HG03025 (cell line): ENCODE measurements at regions not wholly inside any gene's neighbourhood (a gene's known extent, or its start where the extent isn't known, plus 50 kb on each side); places are given as distances from the start of the nearest gene placed in this dataset.

Experiments used
- ATAC-seq: cut with Tn5 transposase; IDR thresholded peaks from one replicate; pipeline ENCODE4 v1.9.1; 2021; ENCODE audit warnings: mild to moderate bottlenecking, moderate library complexity; ENCODE audit not compliant: unreplicated experiment, low FRiP score

DNA sequence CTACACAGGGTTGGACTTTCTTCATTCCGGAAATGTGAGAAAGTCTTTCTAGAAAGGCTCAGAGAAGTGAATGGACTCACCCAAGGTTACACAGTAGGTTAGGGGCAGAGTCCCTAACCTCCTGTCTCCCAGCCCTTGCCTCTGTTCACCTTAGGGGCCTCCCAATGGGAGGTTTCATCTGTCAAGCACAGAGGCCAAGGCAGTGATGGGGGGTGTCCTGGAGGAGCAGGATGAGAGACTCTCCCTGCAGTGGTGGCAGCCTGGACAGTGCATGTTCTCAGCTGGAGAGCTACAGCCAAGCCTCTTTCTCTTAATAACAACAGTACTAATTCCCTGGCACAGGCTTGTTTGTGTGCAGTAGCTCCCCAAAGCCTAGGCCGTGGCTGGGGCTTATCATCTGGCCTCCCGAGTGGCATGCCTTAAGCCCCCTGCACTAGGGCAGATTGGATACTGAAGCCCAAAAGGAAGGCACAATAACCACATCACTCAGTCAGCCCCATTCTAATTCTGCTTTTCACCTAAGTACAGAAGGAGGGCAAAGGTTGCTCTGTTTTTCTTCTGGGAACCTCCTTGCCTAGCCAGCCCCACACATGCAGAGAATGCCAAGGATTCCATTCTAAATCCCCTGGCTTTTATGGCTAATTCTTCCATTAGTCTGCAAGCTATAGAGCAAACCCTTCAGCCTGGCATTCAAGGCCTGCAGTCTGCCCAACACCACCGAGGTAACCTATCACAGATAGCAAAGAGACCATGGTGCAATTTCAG lies 50.2 kb upstream of the XPA start:
- no peak for ATAC-seq

DNA sequence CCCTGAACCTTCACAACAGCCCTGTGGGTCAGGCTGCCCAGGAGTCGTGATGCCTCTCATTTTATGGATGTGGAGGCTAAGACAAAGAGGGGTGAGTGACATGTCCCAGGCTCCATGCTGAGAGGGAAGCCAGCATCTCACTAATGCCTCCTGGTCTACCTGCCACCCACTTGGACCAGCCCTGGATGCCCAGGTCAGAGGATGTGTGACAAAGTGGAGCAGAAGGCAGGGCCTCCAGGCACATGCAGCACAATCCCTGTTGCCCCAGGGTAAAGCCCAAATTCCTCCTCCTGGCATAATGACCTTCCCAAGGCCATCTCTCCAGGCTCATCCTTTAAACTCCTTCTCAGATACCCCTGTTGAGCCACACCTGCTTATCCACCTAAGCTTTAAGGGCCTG lies 51.4 kb upstream of the XPA start:
- ATAC-seq: no peak

DNA sequence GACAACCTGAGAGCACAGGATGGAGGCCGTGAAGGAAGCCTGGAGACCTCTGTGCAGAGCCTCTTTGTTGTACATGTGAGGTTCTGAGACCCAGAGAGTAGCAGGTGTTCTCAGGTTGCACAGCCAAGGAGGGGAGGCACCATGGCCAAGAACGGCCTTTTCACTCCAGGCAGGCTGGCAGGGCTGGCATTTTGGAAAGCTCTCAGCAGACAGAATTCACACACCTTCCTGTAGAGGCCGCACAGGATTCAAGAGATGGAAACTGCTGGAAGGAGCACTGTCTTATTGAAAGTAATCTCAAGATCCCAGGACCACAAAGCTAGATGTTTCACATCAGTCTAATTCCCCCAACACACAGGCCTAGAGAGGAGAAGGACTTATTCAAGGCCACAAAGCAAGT lies 52.8 kb upstream of the XPA start:
- ATAC-seq: no peak

DNA sequence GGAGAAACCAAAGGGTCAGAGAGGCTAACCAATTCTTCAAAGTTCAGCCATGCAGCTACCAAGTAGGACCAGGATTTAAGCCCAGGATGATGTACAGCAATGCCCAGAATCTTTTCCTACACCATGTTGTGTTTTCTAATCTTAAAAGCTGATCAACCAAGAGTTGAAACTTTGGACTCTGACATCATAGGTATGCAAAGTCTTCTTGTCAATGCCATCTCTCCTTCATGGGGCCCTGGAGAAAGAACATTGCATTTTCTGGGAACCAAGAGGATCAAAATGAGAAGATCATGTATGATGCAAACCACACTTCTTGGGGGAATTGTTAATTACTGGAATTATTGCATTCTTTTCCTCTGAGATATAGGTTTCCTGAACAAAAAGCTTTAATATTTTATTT lies 54.4 kb upstream of the XPA start:
- no peak for ATAC-seq

DNA sequence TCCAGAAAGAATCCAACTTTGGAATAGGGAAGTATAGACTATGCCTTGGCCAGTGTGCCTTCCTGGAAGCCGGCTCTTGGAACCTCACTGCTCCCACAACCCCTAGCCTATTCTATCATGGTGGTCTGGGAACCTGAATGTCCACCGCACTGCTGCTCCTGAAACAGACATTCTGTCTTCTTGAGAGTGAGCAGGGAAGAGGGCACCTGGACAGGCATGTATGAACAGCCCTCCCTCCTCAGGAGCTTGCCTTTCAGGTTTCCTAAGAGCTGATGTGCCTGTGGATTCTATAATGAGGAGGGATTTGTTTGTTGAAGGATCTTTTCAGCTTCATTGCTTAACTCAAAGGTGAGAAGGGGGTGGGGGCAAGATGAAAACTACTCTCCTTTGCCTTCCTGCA lies 55.1 kb upstream of the XPA start:
- no peak for ATAC-seq

DNA sequence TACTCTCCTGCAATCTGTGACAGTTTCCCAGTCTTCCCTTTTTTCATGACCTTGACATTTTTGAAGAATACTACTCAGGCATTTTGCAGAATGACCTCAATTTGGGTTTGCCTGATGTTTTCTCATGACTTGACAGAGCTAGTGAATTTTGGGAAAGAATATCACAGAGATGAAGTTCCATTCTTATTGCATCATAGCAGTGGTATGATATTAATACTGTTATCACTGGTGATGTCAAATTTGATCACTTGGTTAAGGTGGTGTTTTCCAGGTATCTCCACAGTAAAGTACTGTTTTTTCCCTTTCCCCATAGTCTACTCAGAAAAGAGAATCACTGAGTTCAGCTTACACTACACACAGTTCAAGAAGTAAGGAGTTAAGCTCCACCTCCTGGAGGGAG lies 56.2 kb upstream of the XPA start:
- ATAC-seq: no peak

DNA sequence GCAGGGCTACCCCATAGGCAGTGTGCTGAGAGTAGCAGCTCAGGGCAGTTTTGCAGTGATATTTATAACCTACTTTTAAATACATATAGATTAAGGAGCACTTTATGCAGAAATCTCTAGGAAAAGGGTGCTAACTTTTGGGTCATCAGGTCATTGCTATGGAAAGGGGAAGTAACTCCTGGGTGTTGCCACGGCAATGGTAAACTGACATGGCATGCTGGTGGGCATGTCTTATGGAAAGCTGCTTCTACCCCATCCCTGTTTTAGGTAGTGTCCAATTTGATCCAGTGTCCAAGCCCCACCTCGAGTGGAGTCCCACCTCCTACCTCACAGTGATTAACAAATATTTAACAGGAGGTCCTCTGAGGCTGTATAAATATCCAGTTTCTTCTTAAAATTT lies 56.8 kb upstream of the XPA start:
- ATAC-seq: no peak

DNA sequence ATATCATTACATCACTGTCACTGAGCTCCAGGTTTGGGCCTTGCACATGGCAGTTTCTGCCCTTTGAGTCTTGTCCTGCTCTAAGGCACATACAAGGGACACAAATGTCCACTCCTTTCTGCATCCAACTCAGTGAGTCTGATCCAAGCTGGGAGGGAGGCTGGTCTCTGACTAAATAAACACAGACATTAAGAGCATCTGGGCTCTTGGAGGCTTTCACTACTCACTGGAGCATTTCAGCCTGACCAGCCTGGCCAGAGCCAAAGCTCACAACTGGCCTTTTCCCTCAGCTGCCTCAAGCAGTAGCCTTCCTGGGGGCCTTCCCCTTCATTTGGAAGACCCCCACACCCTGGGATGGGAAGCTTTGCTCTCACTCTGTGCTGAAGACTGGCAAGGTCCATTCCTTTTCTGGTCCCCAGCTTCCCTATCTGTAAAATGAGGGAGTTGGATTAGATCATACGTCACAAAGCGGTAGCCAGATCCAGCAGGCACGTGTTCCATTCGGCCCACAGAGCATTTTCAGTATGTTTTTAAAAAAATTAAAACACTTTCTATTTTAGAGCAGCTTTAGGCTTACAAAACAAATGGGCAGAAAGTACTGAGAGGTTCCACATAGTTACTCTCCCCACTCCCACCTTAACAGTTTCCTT lies 58.6 kb upstream of the XPA start:
- no peak for ATAC-seq

DNA sequence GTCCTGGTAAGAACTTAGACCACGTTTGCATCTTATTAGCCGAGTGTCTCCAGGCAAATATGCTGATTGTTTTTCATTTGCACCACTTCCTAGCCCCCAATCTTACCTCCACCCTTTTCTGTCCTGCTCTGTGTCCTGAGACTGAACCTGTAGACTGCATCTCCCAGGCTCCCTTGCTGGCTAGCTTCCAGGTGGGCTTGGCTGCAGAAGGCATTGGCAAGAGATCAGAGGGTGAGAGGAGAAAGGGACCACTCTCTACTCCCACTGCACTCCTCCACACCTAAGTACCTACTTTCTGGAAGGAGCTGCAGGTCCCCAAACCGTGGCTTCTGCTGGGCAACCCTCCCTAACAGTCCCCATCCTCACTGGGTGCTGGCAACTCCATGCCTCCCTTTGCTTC lies 59.9 kb upstream of the XPA start:
- no peak for ATAC-seq

DNA sequence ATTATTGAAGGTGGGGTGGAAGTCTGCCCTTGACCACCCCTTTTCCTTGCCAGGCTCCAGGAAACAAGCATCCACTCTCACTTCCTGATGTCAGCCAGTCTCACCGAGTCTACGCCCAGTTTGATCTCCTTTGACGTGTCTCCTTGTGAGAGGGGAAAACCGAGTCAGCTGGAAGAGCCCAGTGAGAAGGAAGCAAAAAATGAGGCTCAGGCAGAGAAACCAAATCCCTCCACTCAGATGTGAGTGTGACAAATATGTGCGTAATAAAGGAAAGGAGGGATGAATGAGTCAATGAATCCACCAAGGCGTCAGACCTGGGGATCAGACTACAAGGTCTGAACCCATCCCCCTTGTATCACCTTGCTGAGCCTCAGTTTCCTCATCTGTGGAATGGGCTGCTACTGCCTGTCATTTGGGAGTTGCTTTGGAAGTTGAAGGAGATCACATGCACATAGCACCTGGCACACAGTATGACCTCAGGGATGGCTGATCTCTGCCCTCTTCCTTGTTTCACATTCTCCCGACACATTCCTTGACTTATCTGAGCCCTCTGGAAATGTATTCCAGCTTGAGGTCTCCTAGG lies 61.3 kb upstream of the XPA start:
- ATAC-seq: no peak

DNA sequence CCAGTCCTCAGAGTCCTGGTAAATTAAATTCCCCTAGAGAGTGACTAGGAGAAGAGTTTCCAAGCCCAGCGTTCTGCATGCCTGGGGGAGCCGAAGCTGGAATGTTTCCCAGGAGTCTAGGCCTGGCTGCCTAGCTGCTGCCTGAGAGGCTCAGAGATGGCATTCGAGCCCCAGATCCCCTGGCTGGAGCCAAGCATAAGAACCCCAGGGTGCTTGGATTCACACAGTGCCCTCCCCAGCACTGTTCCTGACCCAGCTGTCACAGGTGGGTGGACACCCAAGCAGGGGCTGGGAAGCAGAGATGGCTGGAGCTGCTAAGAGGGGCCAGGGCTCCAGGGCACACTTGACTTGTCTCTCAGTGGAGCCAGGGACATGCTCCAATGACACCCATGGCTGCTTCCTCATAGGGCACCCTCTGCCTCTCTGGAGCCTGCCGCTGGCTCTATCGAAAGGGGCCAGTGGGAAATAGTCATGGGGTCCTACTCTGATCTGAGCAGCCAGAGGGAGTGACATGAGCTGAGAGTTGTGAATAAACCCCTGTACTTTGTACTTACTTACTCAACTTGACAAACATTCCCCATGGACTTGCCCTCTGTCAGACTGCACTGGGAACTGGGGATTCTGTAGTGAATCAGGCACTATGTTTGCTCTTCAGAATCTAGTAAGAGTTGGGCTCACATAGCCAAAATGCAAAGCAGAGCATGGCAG lies 62.6 kb upstream of the XPA start:
- no peak for ATAC-seq

DNA sequence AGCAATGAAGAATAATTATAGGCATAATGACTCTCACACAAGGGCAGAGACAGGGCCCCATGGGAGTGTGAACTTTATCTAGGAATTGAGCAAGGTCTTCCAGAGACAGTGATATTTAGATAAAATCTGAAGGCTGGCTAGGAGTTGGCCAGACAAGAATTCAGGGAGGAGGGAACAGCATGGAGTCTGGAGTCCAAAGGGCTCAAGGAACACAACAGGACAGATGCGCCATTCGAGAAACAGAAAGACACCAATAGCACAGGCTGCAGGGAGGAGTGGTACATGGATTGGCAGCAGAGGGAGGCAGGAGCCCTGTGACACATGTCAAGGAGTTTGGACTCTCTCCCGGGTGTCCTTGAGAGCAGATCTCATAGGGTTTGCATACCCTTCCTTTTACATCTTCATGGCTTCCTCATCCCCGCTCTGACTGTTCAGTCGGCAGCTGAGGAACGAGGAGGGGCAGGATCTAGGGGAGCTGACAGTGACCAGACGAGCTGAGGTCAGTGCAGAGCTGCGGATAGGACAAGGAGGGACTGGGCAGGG lies 64.0 kb upstream of the XPA start:
- no peak for ATAC-seq

DNA sequence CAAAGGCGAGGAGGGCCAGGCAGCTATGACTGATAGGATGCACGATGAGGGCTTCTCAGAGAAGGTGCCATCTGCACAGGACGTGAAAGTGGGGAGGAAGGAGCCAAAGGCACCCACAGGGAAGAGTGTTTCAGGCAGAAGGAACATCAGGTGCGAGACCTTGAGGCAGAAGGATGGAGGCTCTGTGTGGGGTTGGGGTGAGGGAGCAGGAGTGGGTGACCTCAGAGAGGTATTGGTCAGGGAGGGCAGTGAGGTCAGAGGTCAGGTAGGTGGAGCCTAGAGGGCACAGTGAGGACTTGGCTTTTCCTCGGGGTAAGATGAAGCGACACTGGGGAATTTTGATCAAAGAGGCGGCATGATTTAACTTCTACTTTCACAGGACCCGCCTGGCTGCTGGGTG lies 64.7 kb upstream of the XPA start:
- no peak for ATAC-seq

DNA sequence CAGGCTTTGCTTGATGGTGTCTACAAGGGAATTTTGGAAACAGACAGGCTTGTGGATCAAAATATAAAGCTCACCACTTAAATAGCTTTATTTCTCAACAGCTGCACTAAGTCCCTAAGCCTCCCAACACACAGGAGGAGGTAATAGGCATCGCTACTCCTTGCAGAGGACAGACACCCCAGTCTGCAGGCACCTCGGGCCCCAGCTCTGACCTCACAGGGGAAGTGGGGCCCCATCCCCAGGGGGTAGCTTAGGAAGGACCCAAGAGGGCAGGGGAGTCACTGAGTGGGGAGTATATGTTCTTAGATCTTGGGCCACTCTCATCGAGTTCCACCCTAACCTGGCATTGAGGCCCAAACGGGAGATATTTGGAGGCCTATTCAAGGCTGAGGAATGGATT lies 66.7 kb upstream of the XPA start:
- no peak for ATAC-seq

DNA sequence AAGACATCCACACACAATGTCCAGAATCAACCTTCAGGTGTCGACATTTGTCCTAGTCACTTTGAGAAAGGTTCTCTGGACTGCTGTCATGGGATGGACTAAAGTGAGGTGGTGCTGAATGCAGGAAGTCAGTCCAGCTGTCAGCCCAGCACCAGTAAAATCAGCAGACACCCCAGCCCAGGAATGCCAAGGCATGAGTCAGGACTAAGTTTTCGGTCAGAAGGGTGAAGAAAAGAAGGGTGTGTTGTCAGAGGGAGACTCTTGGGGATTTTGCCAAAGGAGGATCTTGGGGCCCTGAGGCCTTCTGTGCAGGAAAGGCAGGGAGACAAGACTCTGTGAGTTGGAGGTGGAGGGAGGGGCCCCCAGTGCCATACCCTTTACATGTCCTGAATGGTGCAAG lies 69.0 kb upstream of the XPA start:
- ATAC-seq: no peak

DNA sequence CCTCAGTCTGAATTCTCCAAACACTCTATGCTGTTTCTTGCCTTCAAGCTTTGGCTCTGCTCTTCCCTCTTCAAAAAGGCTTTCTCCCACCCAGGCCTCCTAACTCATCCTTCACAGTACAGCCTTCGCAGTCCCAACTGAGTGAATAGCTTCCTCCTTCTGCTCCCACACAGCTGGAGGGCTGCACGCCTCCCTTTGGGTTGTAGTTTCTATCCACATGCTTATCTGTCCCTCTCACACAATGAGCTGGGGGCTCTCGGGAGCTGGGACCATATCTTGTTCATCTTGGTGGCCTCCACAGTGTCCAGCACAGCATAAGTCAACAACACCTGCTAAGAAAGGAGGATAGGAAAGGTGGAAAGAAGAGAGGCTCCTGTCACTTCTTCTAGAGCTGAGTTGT lies 69.5 kb upstream of the XPA start:
- no peak for ATAC-seq

DNA sequence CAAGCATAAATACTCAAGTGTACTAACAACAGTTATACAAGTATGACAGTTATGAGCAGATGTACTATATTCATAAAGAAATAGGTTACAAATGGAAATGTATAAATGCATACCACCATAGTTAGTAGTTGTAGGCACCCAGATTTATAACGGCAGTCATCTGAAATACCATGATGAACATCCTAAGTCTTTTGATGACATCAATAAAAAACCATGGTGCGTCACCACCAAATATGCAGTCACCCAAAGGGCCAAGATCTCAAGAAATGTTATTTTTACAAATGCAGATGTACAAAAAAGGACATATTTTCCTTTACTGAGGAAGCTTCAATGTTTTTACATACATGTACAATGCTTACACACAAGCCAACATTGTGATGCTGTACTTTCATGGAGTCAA lies 70.8 kb upstream of the XPA start:
- ATAC-seq: no peak

DNA sequence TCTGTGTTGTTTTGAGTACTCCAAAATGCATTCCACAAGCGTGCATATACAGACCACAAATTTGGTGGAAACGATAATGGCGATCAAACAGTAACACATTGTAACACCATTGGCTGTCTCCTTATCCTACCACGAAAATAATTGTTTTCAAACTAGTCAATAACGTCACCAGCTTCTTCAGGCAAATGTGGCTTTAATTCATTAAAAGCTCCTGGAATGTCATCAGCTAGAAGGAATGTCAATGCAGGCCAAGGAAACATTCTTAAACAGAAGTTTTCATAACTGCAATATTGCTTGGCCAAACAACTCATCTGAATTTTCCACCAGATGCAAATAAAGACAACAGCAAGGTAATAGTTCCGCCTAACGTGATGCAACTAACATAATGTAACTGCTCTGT lies 71.6 kb upstream of the XPA start:
- ATAC-seq: no peak

DNA sequence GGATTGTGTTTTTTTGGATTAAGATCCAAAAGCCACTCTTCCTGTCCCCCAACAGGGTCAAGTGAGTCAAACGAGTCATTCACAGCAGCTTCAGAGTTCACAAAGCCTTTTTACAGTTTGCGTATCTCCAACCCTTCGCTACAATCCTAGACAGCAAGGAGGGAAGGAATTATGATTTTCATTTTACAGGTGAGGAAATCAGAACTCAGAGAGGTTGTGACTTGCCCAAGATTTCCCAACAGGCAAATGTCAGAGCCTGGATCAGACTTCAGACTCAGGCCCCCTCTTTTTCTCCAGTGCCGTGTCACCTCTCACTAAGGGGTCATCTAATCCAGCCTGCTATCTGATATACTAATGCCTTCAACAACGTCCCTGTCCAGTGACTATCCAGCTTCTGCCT lies 72.1 kb upstream of the XPA start:
- ATAC-seq: no peak

DNA sequence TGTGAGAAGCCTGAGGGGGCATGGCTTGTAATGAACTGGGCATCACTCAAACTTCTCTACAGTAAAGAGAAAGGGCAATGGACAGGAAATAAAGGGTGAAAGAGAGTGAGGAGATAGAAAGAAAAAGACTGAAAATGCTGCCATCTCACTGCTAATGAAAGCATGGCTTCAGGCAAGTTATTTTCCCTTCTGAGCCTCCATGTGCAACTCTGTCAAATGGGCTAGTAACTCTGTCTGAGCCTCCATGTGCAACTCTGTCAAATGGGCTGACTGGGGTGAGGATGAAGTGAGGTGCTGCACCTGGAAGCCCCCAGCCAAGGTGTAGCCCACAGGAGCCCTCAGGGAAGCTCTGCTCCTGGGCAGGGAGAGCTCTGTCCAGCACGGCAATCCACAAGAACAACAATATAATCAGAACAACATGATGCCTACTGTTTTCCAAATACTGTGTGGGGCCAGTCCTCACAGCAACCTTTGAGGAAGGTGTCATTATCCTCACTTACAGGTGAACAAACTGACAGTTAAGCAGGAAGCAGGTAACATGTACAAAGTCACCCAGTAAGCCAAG lies 73.8 kb upstream of the XPA start:
- no peak for ATAC-seq

DNA sequence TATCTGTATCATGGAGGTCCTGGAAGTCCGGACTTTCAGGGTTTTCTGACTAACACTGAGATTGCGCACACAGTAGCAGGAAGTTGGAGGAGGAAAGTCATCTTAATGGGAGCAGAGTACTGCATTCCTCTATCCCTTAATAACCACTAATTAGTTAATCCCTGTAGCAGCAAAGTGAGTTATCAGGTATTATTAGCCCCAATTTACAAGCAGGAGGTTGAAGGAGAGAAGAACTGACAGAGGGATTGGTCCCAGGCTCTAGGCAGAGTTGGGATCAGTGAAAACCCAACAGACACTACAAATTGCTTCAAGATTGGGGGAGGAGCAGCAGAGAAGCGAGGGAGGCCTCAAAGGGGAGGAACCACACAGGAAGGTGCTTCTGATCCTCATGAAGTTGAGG lies 74.5 kb upstream of the XPA start:
- ATAC-seq: no peak
